ENCODE measurements at regions not wholly inside any gene's neighbourhood (a gene's known extent, or its start where the extent isn't known, plus 50 kb on each side); places are given as distances from the start of the nearest gene placed in this dataset.

DNA sequence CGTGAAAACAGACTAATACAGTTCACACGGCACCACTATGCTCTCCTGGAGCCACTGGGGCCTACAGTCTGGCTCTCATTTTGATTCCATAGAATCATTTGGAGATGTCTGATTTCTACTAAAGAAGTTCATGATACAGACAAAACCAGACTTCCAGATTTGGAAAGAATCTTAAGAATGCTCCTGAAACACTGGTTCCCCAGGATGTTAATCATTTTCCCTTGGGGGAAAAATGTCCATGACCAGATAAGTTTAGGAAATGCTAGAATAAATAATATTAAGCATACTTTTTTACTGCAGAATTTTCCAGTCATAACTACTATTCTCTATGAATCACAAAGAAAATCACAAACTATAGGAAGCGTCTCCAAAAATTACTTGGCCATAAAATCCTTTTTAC lies 63.0 kb upstream of the RGS7 start:
- peaks cover 29% of the 10 kb centered on the region for H3K27me3 ChIP-seq (ENCODE audit: control insufficient read depth, insufficient read depth, low read length)

GRCh38 chr1:241417258-241417657 lies 60.3 kb upstream of the RGS7 start:
- Histone ChIP-seq H3K9me3 (ENCODE audit: control insufficient read depth, low read depth, low read length) (no peaks in the 10 kb centered on the region), H3K27me3 (ENCODE audit: control insufficient read depth, insufficient read depth, low read length) (peaks cover 5% of the 10 kb centered on the region), H3K4me3 (ENCODE audit: low read length) (no peak overlapping the region), H3K4me1 (ENCODE audit: control insufficient read depth, low read depth, low read length) (no peaks in the 10 kb centered on the region), H3K27ac (ENCODE audit: low read length) (no peak overlapping the region), H3K9ac (ENCODE audit: low read length) (no peak overlapping the region), H3K36me3 (ENCODE audit: control insufficient read depth, low read depth, low read length) (no peaks in the 10 kb centered on the region)

More for the DNA sequence above, 63.0 kb upstream of the RGS7 start:
- peaks cover 3% of the 10 kb centered on the region for H3K4me1 ChIP-seq (ENCODE audit: control insufficient read depth, low read depth, low read length)
- H3K36me3 ChIP-seq (ENCODE audit: control insufficient read depth, low read depth, low read length): no peaks in the 10 kb centered on the region
- no peak overlapping the region for H3K9ac ChIP-seq (ENCODE audit: low read length)
- no peak overlapping the region for H3K27ac ChIP-seq (ENCODE audit: low read length)
- H3K9me3 ChIP-seq (ENCODE audit: control insufficient read depth, low read depth, low read length): no peaks in the 10 kb centered on the region
- no peak overlapping the region for H3K4me3 ChIP-seq (ENCODE audit: low read length)

- Histone ChIP-seq H3K4me3 (ENCODE audit: low read length) (no peak overlapping the region), H3K27ac (ENCODE audit: low read length) (no peak overlapping the region), H3K27me3 (ENCODE audit: control insufficient read depth, insufficient read depth, low read length) (no peaks in the 10 kb centered on the region), H3K9me3 (ENCODE audit: control insufficient read depth, low read depth, low read length) (no peaks in the 10 kb centered on the region), H3K36me3 (ENCODE audit: control insufficient read depth, low read depth, low read length) (no peaks in the 10 kb centered on the region), H3K4me1 (ENCODE audit: control insufficient read depth, low read depth, low read length) (no peaks in the 10 kb centered on the region), H3K9ac (ENCODE audit: low read length) (no peak overlapping the region)
These were observed 57.0 kb upstream of the RGS7 start for GRCh38 chr1:241413974-241414373.

DNA sequence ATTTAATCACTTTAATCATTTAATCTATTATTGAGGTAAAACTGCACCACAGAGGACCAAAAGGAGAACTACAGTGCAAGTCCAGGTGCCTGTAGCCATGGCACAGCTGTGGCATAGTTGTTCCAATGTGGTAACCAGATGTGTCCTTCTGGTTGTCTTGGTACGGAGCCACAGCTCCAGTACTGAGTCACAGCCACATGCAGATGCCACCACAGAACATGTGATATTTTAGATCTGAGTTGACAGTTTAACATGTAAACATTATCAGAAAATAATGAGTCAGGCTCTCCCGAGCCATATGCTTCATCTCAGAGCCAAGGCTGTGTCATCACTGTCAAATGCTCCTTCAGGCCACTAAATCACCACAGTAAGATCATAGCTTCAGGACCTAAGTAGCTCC lies 56.4 kb upstream of the RGS7 start:
- Histone ChIP-seq H3K27me3 (ENCODE audit: control insufficient read depth, insufficient read depth, low read length) (no peaks in the 10 kb centered on the region), H3K27ac (ENCODE audit: low read length) (no peak overlapping the region), H3K4me3 (ENCODE audit: low read length) (no peak overlapping the region), H3K4me1 (ENCODE audit: control insufficient read depth, low read depth, low read length) (no peaks in the 10 kb centered on the region), H3K9ac (ENCODE audit: low read length) (no peak overlapping the region), H3K9me3 (ENCODE audit: control insufficient read depth, low read depth, low read length) (no peaks in the 10 kb centered on the region), H3K36me3 (ENCODE audit: control insufficient read depth, low read depth, low read length) (no peaks in the 10 kb centered on the region)

GRCh38 chr1:241412646-241413045 lies 55.6 kb upstream of the RGS7 start:
- Histone ChIP-seq H3K9me3 (ENCODE audit: control insufficient read depth, low read depth, low read length) (no peaks in the 10 kb centered on the region), H3K9ac (ENCODE audit: low read length) (no peak overlapping the region), H3K36me3 (ENCODE audit: control insufficient read depth, low read depth, low read length) (no peaks in the 10 kb centered on the region), H3K27ac (ENCODE audit: low read length) (no peak overlapping the region), H3K4me1 (ENCODE audit: control insufficient read depth, low read depth, low read length) (no peaks in the 10 kb centered on the region), H3K27me3 (ENCODE audit: control insufficient read depth, insufficient read depth, low read length) (no peaks in the 10 kb centered on the region), H3K4me3 (ENCODE audit: low read length) (no peak overlapping the region)

GRCh38 chr1:241411776-241412338 lies 54.9 kb upstream of the RGS7 start:
- Histone ChIP-seq H3K9me3 (ENCODE audit: control insufficient read depth, low read depth, low read length) (no peaks in the 10 kb centered on the region), H3K27ac (ENCODE audit: low read length) (no peak overlapping the region), H3K9ac (ENCODE audit: low read length) (no peak overlapping the region)

DNA sequence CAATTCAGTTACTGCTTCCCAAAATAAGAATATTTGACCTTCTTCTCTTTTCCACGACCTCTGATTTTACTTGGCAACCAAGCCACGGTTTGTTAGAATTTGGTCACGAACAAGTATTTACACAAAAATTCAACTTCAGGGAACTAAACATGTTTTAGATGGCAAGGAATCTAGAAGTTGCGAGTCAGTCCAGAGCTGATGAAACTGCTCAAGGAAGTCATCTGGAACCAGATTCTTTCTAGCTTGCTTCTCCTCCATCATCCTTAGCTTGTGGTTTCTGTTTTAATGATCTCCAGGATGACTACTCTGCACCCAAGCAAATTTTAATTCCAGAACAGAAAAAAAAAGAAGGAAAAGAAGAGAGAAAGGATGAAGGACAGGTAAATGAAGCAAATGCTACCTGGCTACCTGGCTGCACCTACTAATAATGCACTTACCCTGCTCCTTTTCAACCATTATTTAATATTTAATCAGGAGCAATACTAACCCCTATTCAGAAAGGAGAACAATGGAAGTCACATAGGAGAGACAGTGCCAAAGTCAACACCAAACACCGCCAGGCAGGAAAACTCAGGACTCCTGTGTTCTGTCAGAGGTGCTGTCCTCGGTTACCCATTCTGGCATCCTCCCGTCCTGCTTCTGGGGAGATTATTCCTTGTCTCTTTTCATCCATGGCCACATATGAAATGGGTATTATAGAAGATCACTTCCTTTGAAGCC lies 54.2 kb upstream of the RGS7 start:
- Histone ChIP-seq H3K4me3 (ENCODE audit: low read length) (no peak overlapping the region), H3K9me3 (ENCODE audit: control insufficient read depth, low read depth, low read length) (no peaks in the 10 kb centered on the region), H3K27ac (ENCODE audit: low read length) (no peak overlapping the region)

More at GRCh38 chr1:241411776-241412338, 54.9 kb upstream of the RGS7 start:
- Histone ChIP-seq H3K36me3 (ENCODE audit: control insufficient read depth, low read depth, low read length) (no peaks in the 10 kb centered on the region), H3K4me1 (ENCODE audit: control insufficient read depth, low read depth, low read length) (no peaks in the 10 kb centered on the region), H3K4me3 (ENCODE audit: low read length) (no peak overlapping the region), H3K27me3 (ENCODE audit: control insufficient read depth, insufficient read depth, low read length) (no peaks in the 10 kb centered on the region)

GRCh38 chr1:241408170-241408569 lies 51.2 kb upstream of the RGS7 start:
- Histone ChIP-seq H3K4me1 (ENCODE audit: control insufficient read depth, low read depth, low read length) (no peaks in the 10 kb centered on the region), H3K27ac (ENCODE audit: low read length) (no peak overlapping the region), H3K27me3 (ENCODE audit: control insufficient read depth, insufficient read depth, low read length) (no peaks in the 10 kb centered on the region), H3K9me3 (ENCODE audit: control insufficient read depth, low read depth, low read length) (no peaks in the 10 kb centered on the region), H3K9ac (ENCODE audit: low read length) (no peak overlapping the region), H3K4me3 (ENCODE audit: low read length) (no peak overlapping the region), H3K36me3 (ENCODE audit: control insufficient read depth, low read depth, low read length) (no peaks in the 10 kb centered on the region)

More for the DNA sequence above, 54.2 kb upstream of the RGS7 start:
- no peaks in the 10 kb centered on the region for H3K4me1 ChIP-seq (ENCODE audit: control insufficient read depth, low read depth, low read length)
- H3K27me3 ChIP-seq (ENCODE audit: control insufficient read depth, insufficient read depth, low read length): no peaks in the 10 kb centered on the region
- no peaks in the 10 kb centered on the region for H3K36me3 ChIP-seq (ENCODE audit: control insufficient read depth, low read depth, low read length)
- H3K9ac ChIP-seq (ENCODE audit: low read length): no peak overlapping the region

Measured in iPS-18a (cell line).